ENCODE measurements at regions not wholly inside any gene's neighbourhood (a gene's known extent, or its start where the extent isn't known, plus 50 kb on each side); places are given as distances from the start of the nearest gene placed in this dataset.
"Not testable (repeated sequence)": the region's sequence is repeated elsewhere in the genome, so short reads cannot be mapped to it uniquely, and the experiment has no call there.

GRCh38 chr13:50244713-50245574, 229.7 kb downstream of the KCNRG start:
- Mint-ChIP-seq H3K36me3 (peaks cover 0 to 14% of the 10 kb centered on the region in 2 donors), H3K27ac (peak overlapping the region in 1 of 2 donors; percentile 56), H3K9me3 (peaks cover 4 to 5% of the 10 kb centered on the region in 2 donors)
- ATAC-seq (peak; percentile 97 to 98), DNase-seq (ENCODE audit: low spot score in 2 of 2) (peak; percentile 60 to 75)

GRCh38 chr13:50247223-50247622, 232.0 kb downstream of the KCNRG start:
- ATAC-seq (no peak), DNase-seq (ENCODE audit: low spot score in 2 of 2) (no peak)
- Mint-ChIP-seq H3K36me3 (peaks cover 5 to 10% of the 10 kb centered on the region in 2 donors), H3K27ac (no peak overlapping the region), H3K9me3 (peaks cover 5 to 8% of the 10 kb centered on the region in 2 donors)

DNA sequence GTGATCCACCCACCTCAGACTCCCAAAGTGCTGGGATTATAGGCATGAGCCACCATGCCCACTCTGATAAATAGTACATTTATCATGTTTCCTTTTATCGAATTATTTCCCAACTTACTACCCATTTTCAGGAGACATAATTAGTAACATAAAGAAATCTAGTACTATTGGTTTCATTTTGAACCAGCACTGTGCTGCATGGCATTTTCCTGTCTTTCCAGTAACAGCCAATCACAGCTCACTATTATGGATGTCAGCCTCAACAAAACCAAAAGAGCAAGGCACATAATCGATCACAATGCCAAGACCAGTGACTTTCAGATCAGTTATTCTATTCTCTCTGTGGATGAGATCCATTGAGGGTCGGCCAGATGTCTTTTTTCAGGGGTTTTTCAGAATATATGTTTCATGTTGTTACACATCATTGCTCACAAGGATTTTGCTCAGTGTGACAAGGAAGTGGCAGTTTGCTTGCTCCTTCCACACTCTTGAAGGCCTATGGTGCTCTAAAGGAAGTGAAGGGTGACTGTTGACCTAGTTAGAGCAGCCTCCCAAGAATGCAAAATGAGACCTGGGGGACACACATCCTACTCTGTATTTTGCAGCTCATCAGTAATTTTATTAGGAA, 233.4 kb downstream of the KCNRG start:
- ATAC-seq (no peak), DNase-seq (ENCODE audit: low spot score in 2 of 2) (no peak)
- H3K36me3 Mint-ChIP-seq: peaks cover 5 to 10% of the 10 kb centered on the region in 2 donors
- peaks cover 5 to 14% of the 10 kb centered on the region in 2 donors for H3K9me3 Mint-ChIP-seq
- H3K27ac Mint-ChIP-seq: no peak overlapping the region

- Mint-ChIP-seq H3K36me3 (peaks cover 5 to 10% of the 10 kb centered on the region in 2 donors), H3K9me3 (peaks cover 5 to 14% of the 10 kb centered on the region in 2 donors), H3K27ac (no peak overlapping the region)
- ATAC-seq (no peak), DNase-seq (ENCODE audit: low spot score in 2 of 2) (no peak)
Measured at GRCh38 chr13:50249144-50249521, 233.9 kb downstream of the KCNRG start.

GRCh38 chr13:50250401-50250800, 235.2 kb downstream of the KCNRG start:
- Mint-ChIP-seq H3K27ac (no peak overlapping the region), H3K9me3 (peaks cover 0 to 14% of the 10 kb centered on the region in 2 donors), H3K36me3 (peaks cover 5% of the 10 kb centered on the region in 2 donors)
- no peak for DNase-seq (ENCODE audit: low spot score in 2 of 2)
- no peak for ATAC-seq

DNA sequence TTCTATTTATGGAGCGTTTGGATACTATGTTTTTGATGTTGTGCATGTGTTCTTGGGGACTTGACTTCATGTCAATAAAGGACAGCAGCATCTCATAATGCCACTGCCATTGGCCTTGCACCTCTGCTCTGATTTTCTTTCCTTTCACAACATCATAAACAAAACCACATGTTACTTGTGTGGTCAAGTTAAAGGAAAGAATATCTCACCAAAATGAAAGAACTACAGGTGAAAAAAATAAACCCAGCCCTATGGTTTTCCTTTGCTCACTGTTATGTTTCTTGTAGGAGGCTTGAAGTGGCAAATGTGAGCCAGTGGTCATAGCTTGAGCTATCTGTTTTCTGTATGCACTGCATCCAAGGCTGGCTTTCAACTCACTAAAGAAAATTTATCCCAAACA, 240.4 kb downstream of the KCNRG start:
- peaks cover 0 to 5% of the 10 kb centered on the region in 2 donors for H3K36me3 Mint-ChIP-seq
- H3K9me3 Mint-ChIP-seq: peaks cover 0 to 14% of the 10 kb centered on the region in 2 donors
- ATAC-seq (peak; percentile 28 to 60), DNase-seq (ENCODE audit: low spot score in 2 of 2) (no peak)
- no peak overlapping the region for H3K27ac Mint-ChIP-seq

DNA sequence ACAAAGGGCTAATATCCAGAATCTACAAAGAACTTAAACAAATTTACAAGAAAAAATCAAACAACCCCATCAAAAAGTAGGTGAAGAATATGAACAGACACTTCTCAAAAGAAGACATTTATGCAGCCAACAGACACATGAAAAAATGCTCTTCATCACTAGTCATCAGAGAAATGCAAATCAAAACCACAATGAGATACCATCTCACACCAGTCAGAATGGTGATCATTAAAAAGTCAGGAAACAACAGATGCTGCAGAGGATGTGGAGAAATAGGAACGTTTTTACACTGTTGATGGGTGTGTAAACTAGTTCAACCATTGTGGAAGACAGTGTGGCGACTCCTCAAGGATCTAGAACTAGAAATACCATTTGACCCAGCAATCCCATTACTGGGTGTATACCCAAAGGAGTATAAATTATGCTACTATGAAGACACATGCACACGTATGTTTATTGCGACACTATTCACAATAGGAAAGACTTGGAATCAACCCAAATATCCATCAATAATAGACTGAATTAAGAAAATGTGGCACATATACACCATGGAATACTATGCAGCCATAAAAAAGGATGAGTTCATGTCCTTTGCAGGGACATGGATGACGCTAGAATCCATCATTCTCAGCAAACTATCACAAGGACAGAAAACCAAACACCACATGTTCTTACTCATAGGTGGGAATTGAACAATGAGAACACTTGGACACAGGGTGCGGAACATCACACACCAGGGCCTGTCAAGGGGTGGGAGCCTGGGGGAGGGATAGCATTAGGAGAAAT, 241.5 kb downstream of the KCNRG start:
- not testable (repeated sequence) for H3K36me3 Mint-ChIP-seq

GRCh38 chr13:50257646-50258045, 242.4 kb downstream of the KCNRG start:
- H3K9me3 Mint-ChIP-seq: peaks cover 0 to 6% of the 10 kb centered on the region in 2 donors
- H3K27ac Mint-ChIP-seq: no peak overlapping the region
- ATAC-seq (peak; percentile 67 to 83), DNase-seq (ENCODE audit: low spot score in 2 of 2) (no peak)
- H3K36me3 Mint-ChIP-seq: no peaks in the 10 kb centered on the region

More for the DNA sequence above, 241.5 kb downstream of the KCNRG start:
- peaks cover 0 to 14% of the 10 kb centered on the region in 2 donors for H3K9me3 Mint-ChIP-seq
- not testable (repeated sequence) for ATAC-seq; H3K27ac Mint-ChIP-seq; DNase-seq (ENCODE audit: low spot score in 2 of 2)

DNA sequence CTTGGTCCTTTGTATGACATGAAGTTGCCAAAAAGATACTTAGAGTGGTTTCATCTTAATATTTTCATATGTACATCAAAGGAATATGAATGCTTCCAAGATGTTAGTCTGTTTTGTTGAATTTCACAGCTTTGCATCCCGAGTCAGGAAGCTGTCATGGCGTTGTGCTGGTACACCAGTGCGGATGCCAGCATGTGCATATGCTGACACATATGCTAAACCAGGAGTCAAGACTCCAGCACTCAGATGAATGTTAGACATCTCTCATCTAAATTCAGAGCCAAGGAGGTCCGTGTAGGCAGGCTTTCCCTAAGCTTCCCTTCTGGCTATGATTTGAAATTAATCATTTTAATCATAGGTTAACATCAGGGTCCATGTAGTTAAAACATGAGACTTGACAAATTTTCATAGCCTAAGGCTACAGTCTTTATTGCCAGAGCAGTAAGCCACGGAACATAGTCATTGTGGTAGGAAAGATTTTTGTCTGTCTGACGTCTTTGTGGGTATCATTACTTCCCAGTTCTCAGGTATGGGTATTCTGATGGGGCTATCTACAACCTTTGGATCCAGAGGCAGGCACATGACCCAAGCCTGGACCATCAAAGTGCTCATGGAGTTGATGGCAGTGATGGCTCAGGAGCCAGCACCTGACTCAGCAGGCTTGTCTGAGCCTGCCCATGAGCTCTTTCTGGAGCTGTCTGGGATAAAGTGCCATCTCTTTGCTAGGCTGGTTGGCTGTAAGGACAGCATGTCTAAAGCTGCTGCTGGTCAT, 246.1 kb downstream of the KCNRG start:
- H3K27ac Mint-ChIP-seq: no peak overlapping the region
- ATAC-seq (peak in 1 of 2 donors; percentile 70), DNase-seq (ENCODE audit: low spot score in 2 of 2) (no peak)
- peaks cover 0 to 4% of the 10 kb centered on the region in 2 donors for H3K9me3 Mint-ChIP-seq
- H3K36me3 Mint-ChIP-seq: no peaks in the 10 kb centered on the region

DNA sequence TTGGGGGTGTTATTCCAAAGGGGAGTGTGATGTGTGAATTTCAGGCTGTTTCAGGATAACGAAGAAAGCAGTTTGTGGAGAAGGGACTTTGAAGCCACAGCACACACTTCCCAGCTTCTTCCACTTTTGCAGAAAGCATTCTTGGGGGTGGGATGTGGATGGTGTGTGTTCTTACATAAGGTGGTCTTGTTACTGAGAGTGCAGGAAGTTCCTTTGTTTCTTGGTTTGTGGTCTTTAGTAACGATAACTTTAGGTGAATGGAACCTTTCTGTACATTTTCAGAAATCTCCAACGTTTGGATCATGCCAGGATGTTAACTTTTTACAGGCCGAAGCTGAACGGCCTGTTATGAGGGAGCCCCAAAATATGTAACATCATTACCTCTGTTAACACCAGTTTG, 251.8 kb downstream of the KCNRG start:
- Mint-ChIP-seq H3K36me3 (no peaks in the 10 kb centered on the region), H3K27ac (no peak overlapping the region), H3K9me3 (peaks cover 0 to under 1% of the 10 kb centered on the region in 2 donors)
- DNase-seq (ENCODE audit: low spot score in 2 of 2) (no peak), ATAC-seq (no peak)

GRCh38 chr13:50267917-50268316, 252.7 kb downstream of the KCNRG start:
- H3K36me3 Mint-ChIP-seq: no peaks in the 10 kb centered on the region
- DNase-seq (ENCODE audit: low spot score in 2 of 2): no peak
- no peak overlapping the region for H3K27ac Mint-ChIP-seq
- H3K9me3 Mint-ChIP-seq: peaks cover 0 to 4% of the 10 kb centered on the region in 2 donors
- no peak for ATAC-seq

DNA sequence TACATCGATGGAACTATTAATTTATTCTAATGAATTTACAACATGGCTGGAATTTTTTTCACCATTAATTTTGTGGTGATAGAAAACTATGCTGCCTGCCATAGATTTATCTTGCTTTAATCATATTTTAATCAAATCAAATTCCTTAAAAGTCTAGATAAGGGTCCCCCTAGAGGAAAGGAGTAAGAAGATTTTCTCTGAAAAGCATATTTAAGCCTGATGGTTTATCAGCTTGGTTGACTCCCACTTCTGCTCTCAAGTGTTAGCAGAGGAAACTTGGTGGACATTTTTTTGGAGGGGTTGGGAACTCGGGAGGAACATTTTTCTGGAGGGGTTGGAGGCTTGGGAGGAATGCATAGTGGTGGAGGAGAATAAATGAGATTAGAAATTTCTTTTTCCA, 253.3 kb downstream of the KCNRG start:
- DNase-seq (ENCODE audit: low spot score in 2 of 2) (no peak), ATAC-seq (no peak)
- no peaks in the 10 kb centered on the region for H3K36me3 Mint-ChIP-seq
- peaks cover 0 to 4% of the 10 kb centered on the region in 2 donors for H3K9me3 Mint-ChIP-seq
- H3K27ac Mint-ChIP-seq: no peak overlapping the region

- Mint-ChIP-seq H3K9me3 (peaks cover 7 to 9% of the 10 kb centered on the region in 2 donors), H3K36me3 (peaks cover 0 to 14% of the 10 kb centered on the region in 2 donors)
- no peak for ATAC-seq
Measured at GRCh38 chr13:50274181-50274580, 258.9 kb downstream of the KCNRG start.

GRCh38 chr13:50275392-50276063, 260.3 kb downstream of the KCNRG start:
- H3K36me3 Mint-ChIP-seq: peaks cover 0 to 14% of the 10 kb centered on the region in 2 donors
- no peak for DNase-seq (ENCODE audit: low spot score in 2 of 2)
- peaks cover 7 to 9% of the 10 kb centered on the region in 2 donors for H3K9me3 Mint-ChIP-seq
- peak in 1 of 2 donors; percentile 53 for ATAC-seq
- H3K27ac Mint-ChIP-seq: no peak overlapping the region

More at GRCh38 chr13:50274181-50274580, 258.9 kb downstream of the KCNRG start:
- H3K27ac Mint-ChIP-seq: no peak overlapping the region
- no peak for DNase-seq (ENCODE audit: low spot score in 2 of 2)

DNA sequence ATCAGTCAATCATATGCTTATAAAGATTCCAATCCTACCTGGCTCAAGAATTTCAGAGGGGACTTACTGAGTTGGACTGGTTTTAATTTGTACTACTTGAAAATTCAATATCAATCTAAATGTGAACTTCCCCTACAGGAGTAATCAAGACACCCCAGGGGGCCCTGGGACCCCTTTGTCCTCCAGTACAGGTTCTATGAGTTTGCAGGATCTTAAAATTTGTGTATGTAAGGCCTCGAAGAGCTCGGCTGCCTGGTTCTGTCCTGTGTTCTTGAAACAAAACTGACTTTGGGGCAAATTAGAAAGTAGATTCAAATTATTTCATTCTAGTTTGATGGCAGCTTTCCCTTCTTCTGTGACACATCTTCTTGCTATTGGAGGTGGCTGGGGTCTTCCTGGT, 261.3 kb downstream of the KCNRG start:
- no peak for ATAC-seq
- no peak overlapping the region for H3K27ac Mint-ChIP-seq

More for the DNA sequence above, 261.3 kb downstream of the KCNRG start:
- Mint-ChIP-seq H3K36me3 (peaks cover 0 to 14% of the 10 kb centered on the region in 2 donors), H3K9me3 (peaks cover 7 to 9% of the 10 kb centered on the region in 2 donors)
- no peak for DNase-seq (ENCODE audit: low spot score in 2 of 2)
